Endodermal cell (in vitro differentiated cells): ENCODE measurements at regions not wholly inside any gene's neighbourhood (a gene's known extent, or its start where the extent isn't known, plus 50 kb on each side); places are given as distances from the start of the nearest gene placed in this dataset.

Experiments used
- DNase-seq: peaks from one replicate; pipeline ENCODE4 v3.0.0-alpha.2; 2017
- H3K27ac ChIP-seq: 2 replicates; pipeline ENCODE4 v1.5.1; 2013; ENCODE audit warnings: mild to moderate bottlenecking, low read depth, low read length, moderate library complexity
- H3K27me3 ChIP-seq: 2 replicates; pipeline ENCODE4 v1.6.1; 2013; ENCODE audit warnings: mild to moderate bottlenecking, low read length, moderate library complexity; ENCODE audit not compliant: insufficient read depth, control insufficient read depth, poor library complexity, severe bottlenecking
- H3K36me3 ChIP-seq: 2 replicates; pipeline ENCODE4 v1.7.0; 2013; ENCODE audit warnings: mild to moderate bottlenecking, low read length, moderate library complexity; ENCODE audit not compliant: control insufficient read depth, insufficient read depth
- H3K4me1 ChIP-seq: one replicate; pipeline ENCODE4 v1.7.0; 2013; ENCODE audit warnings: low read length; ENCODE audit not compliant: control insufficient read depth, insufficient read depth
- H3K4me3 ChIP-seq: 2 replicates; pipeline ENCODE4 v1.5.1; 2013; ENCODE audit warnings: mild to moderate bottlenecking, low read length, moderate library complexity
- H3K9ac ChIP-seq: 2 replicates; pipeline ENCODE4 v1.6.1; 2013; ENCODE audit warnings: mild to moderate bottlenecking, low read length, moderate library complexity; ENCODE audit not compliant: poor library complexity, severe bottlenecking; ENCODE audit errors: extremely low read depth
- H3K9me3 ChIP-seq: 2 replicates; pipeline ENCODE4 v1.6.1; 2013; ENCODE audit warnings: mild to moderate bottlenecking, low read length, moderate library complexity; ENCODE audit not compliant: control insufficient read depth
- H3K27ac Mint-ChIP-seq: 2 replicates; pipeline ENCODE4 v1.8.0; 2020; ENCODE audit warnings: mixed read lengths
- H3K27me3 Mint-ChIP-seq: 2 replicates; pipeline ENCODE4 v1.8.0; 2021; ENCODE audit warnings: mild to moderate bottlenecking, mixed read lengths; ENCODE audit not compliant: insufficient read depth
- H3K36me3 Mint-ChIP-seq: 2 replicates; pipeline ENCODE4 v1.8.0; 2020; ENCODE audit warnings: low read depth, mixed read lengths
- H3K4me1 Mint-ChIP-seq: 2 replicates; pipeline ENCODE4 v1.8.0; 2020; ENCODE audit warnings: mixed read lengths
- H3K4me3 Mint-ChIP-seq: 2 replicates; pipeline ENCODE4 v1.8.0; 2020; ENCODE audit warnings: mild to moderate bottlenecking, moderate library complexity, mixed read lengths
- H3K9me3 Mint-ChIP-seq: 2 replicates; pipeline ENCODE4 v1.8.0; 2020; ENCODE audit warnings: mild to moderate bottlenecking, mixed read lengths
- WGBS, 2 experiments: methylation state at CpG; one replicate each; pipeline versions ENCODE4 v1.1.5 to v1.1.7; 2013; ENCODE audit warnings: missing lambda C conversion rate in 2 of 2, mixed read lengths in 1 of 2; ENCODE audit not compliant: insufficient coverage in 1 of 2, insufficient read length in 1 of 2; 5-methylcytosine and 5-hydroxymethylcytosine counted together
- TF ChIP-seq, protein P1 (sequence below): fragments of 200-600 bp; sonication (generic); conservative IDR thresholded peaks from 2 replicates; pipeline ENCODE4 v1.5.0; 2021; ENCODE audit warnings: antibody characterized with exemption, mild to moderate bottlenecking

- no peaks in the 10 kb centered on the region for H3K9me3 ChIP-seq
- Mint-ChIP-seq H3K27me3 (peaks cover 9% of the 10 kb centered on the region), H3K9me3 (no peaks in the 10 kb centered on the region), H3K4me3 (no peak overlapping the region), H3K36me3 (no peaks in the 10 kb centered on the region), H3K4me1 (no peaks in the 10 kb centered on the region), H3K27ac (no peak overlapping the region)
- TF ChIP-seq, protein P1, sequence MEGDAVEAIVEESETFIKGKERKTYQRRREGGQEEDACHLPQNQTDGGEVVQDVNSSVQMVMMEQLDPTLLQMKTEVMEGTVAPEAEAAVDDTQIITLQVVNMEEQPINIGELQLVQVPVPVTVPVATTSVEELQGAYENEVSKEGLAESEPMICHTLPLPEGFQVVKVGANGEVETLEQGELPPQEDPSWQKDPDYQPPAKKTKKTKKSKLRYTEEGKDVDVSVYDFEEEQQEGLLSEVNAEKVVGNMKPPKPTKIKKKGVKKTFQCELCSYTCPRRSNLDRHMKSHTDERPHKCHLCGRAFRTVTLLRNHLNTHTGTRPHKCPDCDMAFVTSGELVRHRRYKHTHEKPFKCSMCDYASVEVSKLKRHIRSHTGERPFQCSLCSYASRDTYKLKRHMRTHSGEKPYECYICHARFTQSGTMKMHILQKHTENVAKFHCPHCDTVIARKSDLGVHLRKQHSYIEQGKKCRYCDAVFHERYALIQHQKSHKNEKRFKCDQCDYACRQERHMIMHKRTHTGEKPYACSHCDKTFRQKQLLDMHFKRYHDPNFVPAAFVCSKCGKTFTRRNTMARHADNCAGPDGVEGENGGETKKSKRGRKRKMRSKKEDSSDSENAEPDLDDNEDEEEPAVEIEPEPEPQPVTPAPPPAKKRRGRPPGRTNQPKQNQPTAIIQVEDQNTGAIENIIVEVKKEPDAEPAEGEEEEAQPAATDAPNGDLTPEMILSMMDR = no peak
- H3K4me1 ChIP-seq = no peaks in the 10 kb centered on the region
- no peak for DNase-seq
- H3K27me3 ChIP-seq = no peaks in the 10 kb centered on the region
- WGBS, 2 experiments = 94 to 100% methylated on average over 2 to 9 of the region's 9 CpGs
- H3K27ac ChIP-seq = no peak overlapping the region
- no peak overlapping the region for H3K9ac ChIP-seq
- H3K4me3 ChIP-seq = no peak overlapping the region
- H3K36me3 ChIP-seq = no peaks in the 10 kb centered on the region
Measured at GRCh38 chr2:16198166-16198912, 258.0 kb downstream of the MYCN start.

GRCh38 chr2:16197504-16198147 lies 257.3 kb downstream of the MYCN start:
- 67 to 92% methylated on average over 1 to 8 of the region's 8 CpGs for WGBS, 2 experiments
- Histone ChIP-seq H3K9ac (no peak overlapping the region), H3K4me1 (no peaks in the 10 kb centered on the region), H3K27ac (peak overlapping the region; percentile 36), H3K9me3 (no peaks in the 10 kb centered on the region), H3K27me3 (no peaks in the 10 kb centered on the region), H3K36me3 (no peaks in the 10 kb centered on the region), H3K4me3 (no peak overlapping the region)
- Mint-ChIP-seq H3K36me3 (no peaks in the 10 kb centered on the region), H3K27me3 (peaks cover 4% of the 10 kb centered on the region), H3K27ac (peak overlapping the region; percentile 44), H3K4me3 (no peak overlapping the region), H3K4me1 (no peaks in the 10 kb centered on the region), H3K9me3 (no peaks in the 10 kb centered on the region)
- DNase-seq = no peak
- TF ChIP-seq, protein P1 = no peak

- H3K4me3 ChIP-seq = no peak overlapping the region
- H3K27ac ChIP-seq = no peak overlapping the region
- TF ChIP-seq, protein P1 = no peak
- H3K4me1 Mint-ChIP-seq = no peaks in the 10 kb centered on the region
- H3K9me3 Mint-ChIP-seq = no peaks in the 10 kb centered on the region
- DNase-seq = no peak
- no peak overlapping the region for H3K27ac Mint-ChIP-seq
- no peaks in the 10 kb centered on the region for H3K9me3 ChIP-seq
- H3K4me3 Mint-ChIP-seq = no peak overlapping the region
- H3K36me3 Mint-ChIP-seq = no peaks in the 10 kb centered on the region
- H3K4me1 ChIP-seq = no peaks in the 10 kb centered on the region
- no peaks in the 10 kb centered on the region for H3K36me3 ChIP-seq
- peaks cover 4% of the 10 kb centered on the region for H3K27me3 Mint-ChIP-seq
- 93 to 95% methylated on average over 10 to 15 of the region's 15 CpGs for WGBS, 2 experiments
- H3K27me3 ChIP-seq = no peaks in the 10 kb centered on the region
- H3K9ac ChIP-seq = no peak overlapping the region
Measured at GRCh38 chr2:16196687-16197503, 256.5 kb downstream of the MYCN start.
